ENCODE measurements at regions not wholly inside any gene's neighbourhood (a gene's known extent, or its start where the extent isn't known, plus 50 kb on each side); places are given as distances from the start of the nearest gene placed in this dataset.
"Not testable (repeated sequence)": the region's sequence is repeated elsewhere in the genome, so short reads cannot be mapped to it uniquely, and the experiment has no call there.

- H3K27me3 ChIP-seq (ENCODE audit: control insufficient read depth in 3 of 3, insufficient read depth in 3 of 3, low read length in 2 of 3), result peaks cover 0 to 4% (median 3%) of the 10 kb centered on the region in 3 donors
- no peak overlapping the region for H3K9ac ChIP-seq (ENCODE audit: insufficient read depth in 1 of 2, low read length in 2 of 2)
- DNase-seq, result no peak
- WGBS, 2 donors, result 83 to 84% methylated on average over 5 of the region's 5 CpGs
- H3K4me3 ChIP-seq, result no peak overlapping the region
- TF ChIP-seq CTCF (IDR thresholded peaks at IDR 0.05; ENCODE audit: control extremely low read depth, extremely low read depth), result no peak
- H3K9me3 ChIP-seq (ENCODE audit: control insufficient read depth in 4 of 4, insufficient read depth in 3 of 4, low read length in 3 of 4), result no peaks in the 10 kb centered on the region
- ATAC-seq (ENCODE audit: insufficient read depth, low FRiP score), result no peak
- no peaks in the 10 kb centered on the region for H3K36me3 ChIP-seq (ENCODE audit: control insufficient read depth in 4 of 4, insufficient read depth in 4 of 4, low read length in 4 of 4)
- no peak overlapping the region for H3K27ac ChIP-seq (ENCODE audit: low read depth in 1 of 2, low read length in 1 of 2)
- no peaks in the 10 kb centered on the region for H3K4me1 ChIP-seq (ENCODE audit: control insufficient read depth in 5 of 5, insufficient read depth in 5 of 5, low read length in 5 of 5)
Observed at GRCh38 chr5:174559566-174560090, 164.8 kb upstream of the MSX2 start.

GRCh38 chr5:174560861-174561260 is 163.5 kb upstream of the MSX2 start:
- no peaks in the 10 kb centered on the region for H3K4me1 ChIP-seq (ENCODE audit: control insufficient read depth in 5 of 5, insufficient read depth in 5 of 5, low read length in 5 of 5)
- no peak for DNase-seq
- ATAC-seq (ENCODE audit: insufficient read depth, low FRiP score), result no peak
- WGBS, 2 donors, result 76 to 91% methylated on average over 3 of the region's 3 CpGs
- H3K9me3 ChIP-seq (ENCODE audit: control insufficient read depth in 4 of 4, insufficient read depth in 3 of 4, low read length in 3 of 4), result no peaks in the 10 kb centered on the region
- TF ChIP-seq CTCF (IDR thresholded peaks at IDR 0.05; ENCODE audit: control extremely low read depth, extremely low read depth), result no peak
- H3K36me3 ChIP-seq (ENCODE audit: control insufficient read depth in 4 of 4, insufficient read depth in 4 of 4, low read length in 4 of 4), result no peaks in the 10 kb centered on the region
- no peak overlapping the region for H3K9ac ChIP-seq (ENCODE audit: insufficient read depth in 1 of 2, low read length in 2 of 2)
- H3K27me3 ChIP-seq (ENCODE audit: control insufficient read depth in 3 of 3, insufficient read depth in 3 of 3, low read length in 2 of 3), result peaks cover 0 to 4% (median 3%) of the 10 kb centered on the region in 3 donors
- H3K27ac ChIP-seq (ENCODE audit: low read depth in 1 of 2, low read length in 1 of 2), result no peak overlapping the region
- no peak overlapping the region for H3K4me3 ChIP-seq

GRCh38 chr5:174563040-174563439 is 161.3 kb upstream of the MSX2 start:
- not testable (repeated sequence) for H3K9me3 ChIP-seq (ENCODE audit: control insufficient read depth in 4 of 4, insufficient read depth in 3 of 4, low read length in 3 of 4); H3K4me1 ChIP-seq (ENCODE audit: control insufficient read depth in 5 of 5, insufficient read depth in 5 of 5, low read length in 5 of 5); H3K9ac ChIP-seq (ENCODE audit: insufficient read depth in 1 of 2, low read length in 2 of 2); DNase-seq; H3K36me3 ChIP-seq (ENCODE audit: control insufficient read depth in 4 of 4, insufficient read depth in 4 of 4, low read length in 4 of 4); ATAC-seq (ENCODE audit: insufficient read depth, low FRiP score); H3K27me3 ChIP-seq (ENCODE audit: control insufficient read depth in 3 of 3, insufficient read depth in 3 of 3, low read length in 2 of 3); H3K27ac ChIP-seq (ENCODE audit: low read depth in 1 of 2, low read length in 1 of 2); H3K4me3 ChIP-seq
- WGBS, 2 donors, result 73 to 89% methylated on average over 6 of the region's 6 CpGs

GRCh38 chr5:174563899-174564298 is 160.5 kb upstream of the MSX2 start:
- whole genome bisulfite sequencing, 2 donors, result 40 to 61% methylated on average over 9 of the region's 9 CpGs
- ATAC-seq (ENCODE audit: insufficient read depth, low FRiP score), result no peak
- no peak overlapping the region for H3K4me3 ChIP-seq
- H3K27ac ChIP-seq (ENCODE audit: low read depth in 1 of 2, low read length in 1 of 2), result no peak overlapping the region
- H3K9ac ChIP-seq (ENCODE audit: insufficient read depth in 1 of 2, low read length in 2 of 2), result no peak overlapping the region
- H3K9me3 ChIP-seq (ENCODE audit: control insufficient read depth in 4 of 4, insufficient read depth in 3 of 4, low read length in 3 of 4), result no peaks in the 10 kb centered on the region
- peaks cover 0 to 4% (median 0%) of the 10 kb centered on the region in 3 donors for H3K27me3 ChIP-seq (ENCODE audit: control insufficient read depth in 3 of 3, insufficient read depth in 3 of 3, low read length in 2 of 3)
- peaks cover 0 to 2% (median 0%) of the 10 kb centered on the region in 5 donors for H3K4me1 ChIP-seq (ENCODE audit: control insufficient read depth in 5 of 5, insufficient read depth in 5 of 5, low read length in 5 of 5)
- DNase-seq, result peak; percentile 44 to 60 (median 50)
- TF ChIP-seq CTCF (IDR thresholded peaks at IDR 0.05; ENCODE audit: control extremely low read depth, extremely low read depth), result no peak
- H3K36me3 ChIP-seq (ENCODE audit: control insufficient read depth in 4 of 4, insufficient read depth in 4 of 4, low read length in 4 of 4), result no peaks in the 10 kb centered on the region
